SK-N-MC (cell line): ENCODE measurements at regions not wholly inside any gene's neighbourhood (a gene's known extent, or its start where the extent isn't known, plus 50 kb on each side); places are given as distances from the start of the nearest gene placed in this dataset.
A peak's percentile ranks its signal among the peaks of the same experiment; 100 is the strongest.

Experiments
- DNase-seq: peaks from one replicate; pipeline ENCODE4 v3.0.0-alpha.2; 2011; ENCODE audit warnings: low read depth, low spot score
- H3K27ac ChIP-seq: fragments of 200-600 bp; sonication (generic); 2 replicates; pipeline ENCODE4 v1.5.1; 2016; ENCODE audit warnings: mixed run types
- H3K36me3 ChIP-seq: fragments of 200-600 bp; sonication (generic); 2 replicates; pipeline ENCODE4 v1.6.1; 2017; ENCODE audit warnings: antibody characterized with exemption, low read length, mixed read lengths; ENCODE audit not compliant: insufficient read depth
- H3K4me3 ChIP-seq: fragments of 200-600 bp; sonication (generic); 2 replicates; pipeline ENCODE4 v1.5.1; 2016
- H3K9ac ChIP-seq: fragments of 200-600 bp; sonication (generic); 2 replicates; pipeline ENCODE4 v1.8.0; 2017; ENCODE audit warnings: mixed run types, mixed read lengths; ENCODE audit not compliant: insufficient read length
- H3K9me3 ChIP-seq: fragments of 200-600 bp; sonication (generic); 2 replicates; pipeline ENCODE4 v1.6.1; 2017; ENCODE audit warnings: low read depth, mild to moderate bottlenecking, antibody characterized with exemption, low read length, moderate library complexity, mixed read lengths
- EZH2 ChIP-seq: fragments of 200-600 bp; sonication (generic); IDR thresholded peaks from one replicate; pipeline ENCODE4 v1.6.1; 2017; ENCODE audit warnings: antibody characterized with exemption
- FOXP2 ChIP-seq: optimal IDR thresholded peaks from 2 replicates; pipeline ENCODE3; 2011; ENCODE audit warnings: mild to moderate bottlenecking, moderate library complexity; ENCODE audit not compliant: insufficient read depth; ENCODE audit errors: extremely low read length, control extremely low read depth
- POLR2AphosphoS5 ChIP-seq: IDR thresholded peaks from 2 replicates; pipeline ENCODE4 v1.6.1; 2012; ENCODE audit warnings: mild to moderate bottlenecking, low read depth, low read length, borderline replicate concordance

DNA sequence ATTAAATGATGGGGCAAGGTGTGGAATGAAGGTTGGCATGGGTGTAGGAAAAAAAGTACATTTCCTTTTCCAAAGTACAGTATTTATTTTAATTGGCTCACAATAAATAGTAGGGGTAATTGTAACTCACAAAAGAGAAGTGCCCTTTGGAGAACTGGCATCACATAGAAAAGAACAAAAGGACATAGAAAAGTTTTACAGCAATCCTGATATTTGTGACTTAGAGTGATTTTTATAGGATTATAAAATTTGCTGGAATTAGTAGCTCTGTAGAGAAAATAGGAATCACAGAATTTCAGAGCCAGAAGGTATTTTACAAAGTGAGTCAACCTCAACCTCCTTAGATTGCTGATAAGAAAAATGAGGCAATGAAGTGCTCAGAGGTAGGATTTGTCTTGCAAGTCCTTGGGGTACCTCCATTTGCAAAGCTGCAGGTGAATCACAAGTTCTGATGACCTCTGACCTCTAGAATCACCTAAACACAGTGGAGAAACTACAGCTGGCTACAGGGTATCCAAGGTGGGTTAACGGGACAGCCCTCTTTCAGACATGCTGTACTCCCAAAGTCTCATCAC lies 133.6 kb downstream of the SOCS6 start:
- no peak overlapping the region for H3K4me3 ChIP-seq
- TF ChIP-seq EZH2 (no peak), FOXP2 (no peak), POLR2AphosphoS5 (no peak)
- no peaks in the 10 kb centered on the region for H3K9me3 ChIP-seq
- no peak overlapping the region for H3K27ac ChIP-seq
- no peak for DNase-seq
- no peaks in the 10 kb centered on the region for H3K36me3 ChIP-seq
- H3K9ac ChIP-seq: no peak overlapping the region

DNA sequence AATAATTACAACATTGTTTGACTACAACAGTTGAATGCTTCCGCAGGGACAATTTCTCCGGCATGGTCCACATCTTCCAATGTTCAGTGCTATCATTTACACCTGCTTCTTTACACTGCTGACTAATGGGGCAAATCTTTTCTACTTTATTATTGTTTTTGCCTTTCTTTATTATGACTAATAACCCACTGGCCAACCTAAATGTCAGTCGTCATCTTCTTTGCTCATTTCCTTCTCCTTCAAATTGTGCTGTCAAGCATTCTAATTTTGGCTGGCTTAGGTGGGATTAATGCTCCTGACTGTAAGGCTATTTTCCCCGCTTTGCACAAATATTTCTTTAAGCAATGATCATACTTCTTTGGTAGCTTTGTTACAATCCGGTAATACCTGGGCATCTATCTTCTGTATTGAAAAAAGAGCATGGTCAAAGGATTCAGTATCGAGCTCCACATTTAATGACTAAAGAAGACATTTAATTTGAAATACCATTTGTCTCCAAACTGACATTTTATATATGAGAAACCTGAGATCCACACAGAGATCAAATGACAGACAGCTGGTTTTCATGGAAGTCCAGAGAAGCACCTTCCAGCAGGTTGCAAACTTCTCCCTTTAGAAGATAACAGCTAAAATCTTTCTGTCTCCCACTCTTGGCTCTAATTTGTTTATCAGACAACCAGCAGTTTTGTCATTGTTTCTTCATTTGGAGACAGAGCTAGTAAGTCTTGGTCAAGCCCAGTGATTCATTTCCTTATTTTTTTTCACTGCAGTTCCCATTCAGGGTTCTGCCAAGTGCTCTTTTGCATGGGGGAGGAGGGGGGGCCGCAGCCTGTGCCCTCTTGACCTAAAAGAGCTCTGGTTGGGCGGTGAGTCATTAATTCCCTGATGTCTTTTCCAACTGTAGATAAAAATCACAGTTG lies 132.9 kb downstream of the SOCS6 start:
- Histone ChIP-seq H3K9ac (no peak overlapping the region), H3K9me3 (no peaks in the 10 kb centered on the region), H3K4me3 (no peak overlapping the region), H3K36me3 (no peaks in the 10 kb centered on the region), H3K27ac (no peak overlapping the region)
- no peak for TF ChIP-seq FOXP2
- DNase-seq: no peak

DNA sequence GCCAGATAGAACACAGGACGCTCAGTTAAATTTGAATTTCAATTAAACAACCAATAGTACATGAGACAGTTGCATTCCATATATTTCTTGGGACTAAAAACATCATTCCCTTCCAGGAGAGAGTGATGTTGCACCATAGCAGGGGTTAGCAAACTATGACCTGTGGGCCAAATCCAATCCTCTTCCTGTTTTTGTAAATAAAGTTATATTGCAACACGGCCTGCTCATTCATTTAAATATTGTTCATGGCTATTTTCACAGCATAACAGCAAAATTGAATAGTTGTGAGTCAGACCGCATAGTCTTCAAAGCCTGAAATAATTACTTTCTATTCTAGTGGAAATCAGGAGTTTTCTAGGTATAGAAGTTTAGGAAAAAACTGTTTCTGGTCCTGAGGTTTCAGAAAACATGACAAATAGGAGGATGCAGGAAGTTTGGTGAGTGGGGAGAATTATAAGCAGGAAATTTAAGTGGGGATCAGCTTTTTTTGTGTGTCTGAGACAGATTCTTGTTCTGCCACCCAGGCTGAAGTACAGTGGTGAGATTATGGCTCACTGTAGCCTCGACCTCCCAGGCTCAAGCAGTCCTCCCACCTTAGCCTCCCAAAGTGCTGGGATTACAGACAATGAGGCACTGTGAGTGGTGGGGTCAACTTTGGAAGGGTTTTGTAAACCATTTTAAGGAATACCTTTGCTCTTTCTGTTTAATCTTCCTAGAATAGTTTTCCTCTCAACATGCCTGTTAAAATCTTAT lies 131.5 kb downstream of the SOCS6 start:
- DNase-seq: no peak
- no peak for TF ChIP-seq EZH2
- no peak for TF ChIP-seq POLR2AphosphoS5
- TF ChIP-seq FOXP2: no peak
- no peak overlapping the region for H3K9ac ChIP-seq
- H3K9me3 ChIP-seq: no peaks in the 10 kb centered on the region
- peak overlapping the region; percentile 11; the same call in 1 of the 2 replicates for H3K4me3 ChIP-seq
- H3K36me3 ChIP-seq: no peaks in the 10 kb centered on the region
- no peak overlapping the region for H3K27ac ChIP-seq

DNA sequence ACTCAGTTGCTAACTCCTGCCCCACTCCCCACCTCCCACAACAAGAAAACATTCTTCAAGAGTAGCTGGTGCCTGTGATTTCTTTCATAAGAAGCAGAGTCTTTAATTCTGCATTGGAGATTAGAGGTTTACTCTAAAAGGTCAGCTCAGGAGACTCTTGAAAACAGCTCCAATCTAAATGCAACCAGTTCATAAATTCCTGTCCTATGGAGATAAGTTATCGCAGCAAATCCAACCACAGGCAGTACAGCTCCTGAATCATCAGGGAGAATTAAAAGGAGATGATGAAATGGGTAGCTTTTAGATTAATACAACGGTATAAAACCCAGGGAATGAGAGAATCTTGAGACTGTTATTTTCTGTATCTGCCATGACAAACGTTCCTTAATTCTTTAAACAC lies 130.7 kb downstream of the SOCS6 start:
- no peak overlapping the region for H3K9ac ChIP-seq
- H3K36me3 ChIP-seq: no peaks in the 10 kb centered on the region
- peak overlapping the region; percentile 46 for H3K27ac ChIP-seq
- peak overlapping the region; percentile 11; the same call in 1 of the 2 replicates for H3K4me3 ChIP-seq
- TF ChIP-seq FOXP2 (no peak), POLR2AphosphoS5 (no peak), EZH2 (no peak)
- no peaks in the 10 kb centered on the region for H3K9me3 ChIP-seq
- DNase-seq: no peak

DNA sequence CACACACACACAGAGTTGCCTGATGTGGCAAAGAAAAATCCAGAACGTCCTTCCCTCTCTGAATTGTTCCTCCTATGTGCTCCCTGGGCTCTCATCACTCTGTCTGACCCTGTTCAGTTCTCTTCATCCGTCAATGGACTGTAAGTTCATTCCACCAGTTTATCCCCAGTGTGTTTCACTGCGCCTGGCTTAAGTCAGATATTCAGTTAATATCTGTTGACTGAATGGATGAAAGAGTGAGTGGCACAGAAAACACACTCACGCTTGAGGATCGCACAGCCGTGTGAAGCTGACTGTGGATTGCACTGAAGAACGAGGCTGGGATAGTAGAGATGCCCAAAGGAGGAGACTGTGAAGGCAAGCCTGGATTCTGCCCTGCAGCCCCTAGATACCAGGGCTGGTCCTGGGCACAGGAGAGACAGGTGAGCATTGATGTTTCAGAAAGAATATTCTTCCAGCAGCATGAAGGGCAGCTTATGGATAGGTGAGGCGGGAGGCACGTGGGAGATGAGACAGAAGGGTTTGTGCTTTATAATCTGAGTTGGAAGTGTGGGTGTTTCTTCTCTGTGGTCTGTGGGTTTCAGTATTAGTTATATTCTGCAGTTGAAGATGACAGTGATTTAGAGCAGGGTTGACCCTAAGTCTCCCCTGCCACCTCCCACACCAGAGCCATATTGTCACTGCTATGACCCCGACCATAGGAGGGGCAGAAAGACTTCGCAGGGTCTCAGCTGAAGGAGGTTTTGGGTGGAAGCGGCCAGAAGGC lies 129.9 kb downstream of the SOCS6 start:
- Histone ChIP-seq H3K36me3 (no peaks in the 10 kb centered on the region), H3K9ac (no peak overlapping the region), H3K4me3 (no peak overlapping the region), H3K27ac (no peak overlapping the region), H3K9me3 (no peaks in the 10 kb centered on the region)
- no peak for TF ChIP-seq EZH2
- no peak for TF ChIP-seq FOXP2
- TF ChIP-seq POLR2AphosphoS5: no peak
- no peak for DNase-seq

DNA sequence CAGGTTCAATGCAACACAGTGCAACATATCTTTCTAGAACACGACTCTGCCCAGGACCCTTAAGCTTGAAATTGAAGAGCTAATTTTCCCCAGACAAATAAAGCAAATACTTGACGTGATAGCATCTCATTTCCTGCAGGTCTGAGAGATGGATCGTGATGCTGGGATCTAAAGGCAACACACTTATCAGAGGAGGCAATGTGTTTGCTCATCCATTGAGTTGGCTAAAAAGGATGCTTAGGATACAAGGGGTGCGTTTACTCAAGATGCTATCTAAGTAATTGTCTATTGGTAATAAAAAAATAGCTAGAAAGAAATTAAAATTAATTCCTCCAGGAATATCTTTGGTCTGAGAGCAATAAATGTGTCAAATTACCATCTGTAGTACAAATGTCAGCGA lies 129.0 kb downstream of the SOCS6 start:
- TF ChIP-seq FOXP2 (no peak), POLR2AphosphoS5 (no peak), EZH2 (no peak)
- H3K27ac ChIP-seq: no peak overlapping the region
- no peak overlapping the region for H3K9ac ChIP-seq
- no peak for DNase-seq
- no peak overlapping the region for H3K4me3 ChIP-seq
- H3K36me3 ChIP-seq: no peaks in the 10 kb centered on the region
- H3K9me3 ChIP-seq: no peaks in the 10 kb centered on the region

DNA sequence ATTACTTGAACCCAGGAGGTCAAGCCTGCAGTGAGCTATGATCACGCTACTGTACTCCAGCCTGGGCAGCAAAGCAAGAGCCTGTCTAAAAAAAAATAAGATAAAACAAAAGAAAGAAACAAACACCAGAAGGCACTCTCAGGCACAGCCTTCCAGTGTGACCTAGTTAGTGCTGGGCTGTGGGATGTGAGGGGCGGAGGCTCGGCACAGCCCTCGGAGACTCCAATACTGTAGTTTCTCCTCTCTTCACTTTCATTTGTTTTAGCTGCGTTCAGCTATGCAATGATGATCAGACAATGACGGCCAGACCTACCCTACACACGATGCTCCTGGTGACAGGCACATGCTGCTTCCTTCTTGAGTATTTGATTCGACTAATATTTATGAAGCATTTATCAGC lies 127.7 kb downstream of the SOCS6 start:
- H3K9ac ChIP-seq: no peak overlapping the region
- no peaks in the 10 kb centered on the region for H3K9me3 ChIP-seq
- no peak overlapping the region for H3K27ac ChIP-seq
- DNase-seq: no peak
- TF ChIP-seq FOXP2: no peak
- H3K4me3 ChIP-seq: no peak overlapping the region
- no peaks in the 10 kb centered on the region for H3K36me3 ChIP-seq

DNA sequence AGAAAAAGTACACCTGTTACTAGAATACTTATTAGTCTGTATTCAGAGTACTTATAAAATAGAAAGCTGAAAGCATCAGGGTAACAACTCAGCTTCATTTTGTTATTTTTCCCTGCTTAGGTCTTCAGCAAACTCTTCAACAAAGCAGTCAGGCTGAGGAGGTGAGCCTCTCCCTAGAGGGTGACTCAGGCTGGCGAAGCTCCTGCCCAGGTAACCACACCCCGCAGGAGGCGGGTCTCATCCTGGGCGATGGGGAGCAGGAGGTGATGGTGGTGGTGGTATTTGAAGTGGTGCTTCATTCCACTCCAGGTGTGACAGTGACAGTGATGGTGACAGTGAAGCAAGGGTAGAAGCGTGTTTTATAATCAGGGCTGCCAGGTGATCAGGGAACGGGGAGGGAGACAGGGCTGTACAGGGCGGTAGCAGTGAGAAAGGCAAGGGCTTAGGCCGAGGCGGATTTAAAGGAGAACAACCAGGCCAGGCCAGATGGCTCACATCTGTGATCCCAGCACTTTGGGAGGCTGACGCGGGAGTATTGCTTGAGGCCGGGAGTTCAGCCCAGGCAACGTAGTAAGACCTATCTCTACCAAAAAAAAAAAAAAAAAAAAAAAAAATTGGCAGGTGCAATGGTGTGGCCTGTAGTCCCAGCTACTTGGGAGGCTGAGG lies 127.1 kb downstream of the SOCS6 start:
- no peak overlapping the region for H3K27ac ChIP-seq

More for the DNA sequence above, 127.1 kb downstream of the SOCS6 start:
- Histone ChIP-seq H3K36me3 (no peaks in the 10 kb centered on the region), H3K9me3 (no peaks in the 10 kb centered on the region), H3K4me3 (no peak overlapping the region), H3K9ac (no peak overlapping the region)
- TF ChIP-seq EZH2: no peak
- no peak for TF ChIP-seq FOXP2
- TF ChIP-seq POLR2AphosphoS5: no peak
- no peak for DNase-seq
